Osteocyte (in vitro differentiated cells): ENCODE measurements at regions not wholly inside any gene's neighbourhood (a gene's known extent, or its start where the extent isn't known, plus 50 kb on each side); places are given as distances from the start of the nearest gene placed in this dataset.

ENCODE experiments used
- DNase-seq: peaks from one replicate; pipeline ENCODE4 v3.0.0; 2021; ENCODE audit warnings: mixed read lengths; ENCODE audit not compliant: unreplicated experiment; ENCODE audit errors: extremely low spot score
- H3K27ac Mint-ChIP-seq: one replicate; pipeline ENCODE4 v1.8.0; 2021; ENCODE audit warnings: mild to moderate bottlenecking, mixed read lengths; ENCODE audit not compliant: unreplicated experiment
- H3K27me3 Mint-ChIP-seq: one replicate; pipeline ENCODE4 v1.8.0; 2021; ENCODE audit warnings: mixed read lengths; ENCODE audit not compliant: unreplicated experiment
- H3K36me3 Mint-ChIP-seq: one replicate; pipeline ENCODE4 v1.8.0; 2021; ENCODE audit warnings: mixed read lengths; ENCODE audit not compliant: unreplicated experiment
- H3K4me1 Mint-ChIP-seq: one replicate; pipeline ENCODE4 v1.8.0; 2021; ENCODE audit warnings: mixed read lengths; ENCODE audit not compliant: unreplicated experiment
- H3K4me3 Mint-ChIP-seq: one replicate; pipeline ENCODE4 v1.8.0; 2021; ENCODE audit warnings: mild to moderate bottlenecking, moderate library complexity, mixed read lengths; ENCODE audit not compliant: unreplicated experiment
- H3K9me3 Mint-ChIP-seq: one replicate; pipeline ENCODE4 v1.8.0; 2021; ENCODE audit warnings: mixed read lengths; ENCODE audit not compliant: unreplicated experiment
- TF ChIP-seq, protein P1 (sequence below): fragments of 200-600 bp; sonication (generic); IDR thresholded peaks from 2 replicates; pipeline ENCODE4 v1.5.0; 2021; ENCODE audit warnings: antibody characterized with exemption, mild to moderate bottlenecking, moderate library complexity

GRCh38 chr9:28215536-28216299 is 642.4 kb upstream of the C9orf72 start:
- no peak overlapping the region for H3K27ac Mint-ChIP-seq
- H3K36me3 Mint-ChIP-seq: no peaks in the 10 kb centered on the region
- no peak for DNase-seq
- H3K27me3 Mint-ChIP-seq: no peaks in the 10 kb centered on the region
- H3K4me1 Mint-ChIP-seq: no peaks in the 10 kb centered on the region
- H3K9me3 Mint-ChIP-seq: no peaks in the 10 kb centered on the region
- no peak overlapping the region for H3K4me3 Mint-ChIP-seq
- TF ChIP-seq, protein P1, sequence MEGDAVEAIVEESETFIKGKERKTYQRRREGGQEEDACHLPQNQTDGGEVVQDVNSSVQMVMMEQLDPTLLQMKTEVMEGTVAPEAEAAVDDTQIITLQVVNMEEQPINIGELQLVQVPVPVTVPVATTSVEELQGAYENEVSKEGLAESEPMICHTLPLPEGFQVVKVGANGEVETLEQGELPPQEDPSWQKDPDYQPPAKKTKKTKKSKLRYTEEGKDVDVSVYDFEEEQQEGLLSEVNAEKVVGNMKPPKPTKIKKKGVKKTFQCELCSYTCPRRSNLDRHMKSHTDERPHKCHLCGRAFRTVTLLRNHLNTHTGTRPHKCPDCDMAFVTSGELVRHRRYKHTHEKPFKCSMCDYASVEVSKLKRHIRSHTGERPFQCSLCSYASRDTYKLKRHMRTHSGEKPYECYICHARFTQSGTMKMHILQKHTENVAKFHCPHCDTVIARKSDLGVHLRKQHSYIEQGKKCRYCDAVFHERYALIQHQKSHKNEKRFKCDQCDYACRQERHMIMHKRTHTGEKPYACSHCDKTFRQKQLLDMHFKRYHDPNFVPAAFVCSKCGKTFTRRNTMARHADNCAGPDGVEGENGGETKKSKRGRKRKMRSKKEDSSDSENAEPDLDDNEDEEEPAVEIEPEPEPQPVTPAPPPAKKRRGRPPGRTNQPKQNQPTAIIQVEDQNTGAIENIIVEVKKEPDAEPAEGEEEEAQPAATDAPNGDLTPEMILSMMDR: no peak

- no peak for DNase-seq
- Mint-ChIP-seq H3K4me3 (no peak overlapping the region), H3K27me3 (no peaks in the 10 kb centered on the region), H3K36me3 (no peaks in the 10 kb centered on the region), H3K27ac (no peak overlapping the region), H3K4me1 (no peaks in the 10 kb centered on the region), H3K9me3 (peaks cover 14% of the 10 kb centered on the region)
- TF ChIP-seq, protein P1: no peak
Observed at GRCh38 chr9:28232686-28233085, 659.4 kb upstream of the C9orf72 start.

- H3K9me3 Mint-ChIP-seq: peaks cover 20% of the 10 kb centered on the region
- no peak for DNase-seq
- H3K27me3 Mint-ChIP-seq: no peaks in the 10 kb centered on the region
- TF ChIP-seq, protein P1: no peak
- H3K4me1 Mint-ChIP-seq: no peaks in the 10 kb centered on the region
- H3K36me3 Mint-ChIP-seq: no peaks in the 10 kb centered on the region
- H3K4me3 Mint-ChIP-seq: no peak overlapping the region
- no peak overlapping the region for H3K27ac Mint-ChIP-seq
Observed at GRCh38 chr9:28234133-28234893, 661.0 kb upstream of the C9orf72 start.

DNA sequence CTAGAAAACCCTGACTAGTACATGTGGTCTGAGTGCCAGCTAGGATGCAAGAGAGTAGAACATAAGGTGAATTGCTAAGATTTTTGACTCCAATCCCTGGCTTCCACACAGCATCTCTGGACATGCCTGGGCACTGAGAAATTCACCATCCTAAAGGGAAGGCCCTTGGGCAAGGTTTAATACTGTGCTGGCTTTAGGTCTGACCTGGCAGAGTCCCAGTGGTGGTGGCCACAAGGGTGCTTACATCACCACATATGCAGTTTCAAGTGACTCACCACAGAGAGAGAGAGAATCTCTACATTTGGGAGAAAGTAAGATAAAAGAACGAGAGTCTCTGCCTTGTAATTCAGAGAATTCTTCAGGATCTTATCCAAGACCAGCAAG is 661.6 kb upstream of the C9orf72 start:
- TF ChIP-seq, protein P1: no peak
- H3K36me3 Mint-ChIP-seq: no peaks in the 10 kb centered on the region
- H3K4me3 Mint-ChIP-seq: no peak overlapping the region
- peaks cover 20% of the 10 kb centered on the region for H3K9me3 Mint-ChIP-seq
- H3K4me1 Mint-ChIP-seq: no peaks in the 10 kb centered on the region
- DNase-seq: no peak
- H3K27ac Mint-ChIP-seq: no peak overlapping the region
- H3K27me3 Mint-ChIP-seq: no peaks in the 10 kb centered on the region

GRCh38 chr9:28249424-28249823 is 676.1 kb upstream of the C9orf72 start:
- DNase-seq: no peak
- Mint-ChIP-seq H3K27ac (no peak overlapping the region), H3K9me3 (peaks cover 27% of the 10 kb centered on the region), H3K36me3 (no peaks in the 10 kb centered on the region), H3K27me3 (no peaks in the 10 kb centered on the region), H3K4me3 (no peak overlapping the region), H3K4me1 (no peaks in the 10 kb centered on the region)
- TF ChIP-seq, protein P1: no peak
